IMR-90 (cell line): ENCODE measurements at regions not wholly inside any gene's neighbourhood (a gene's known extent, or its start where the extent isn't known, plus 50 kb on each side); places are given as distances from the start of the nearest gene placed in this dataset.

Experiments used
- ATAC-seq: fragments of 200-7000 bp; cut with Tn5 transposase; 2 replicates; pipeline ENCODE4 v1.9.1; 2020; ENCODE audit warnings: low read depth, mild to moderate bottlenecking, moderate library complexity
- BruUV-seq: library from RNA; stranded (reverse); fragments of 400-500 nt; replicated peaks from 2 replicates; lab custom pipeline; 2021; lab: Mats Ljungman, UMichigan
- CTCF ChIA-PET: fragments of 300-600 bp; formaldehyde crosslinking; extraction: SDS; loops from one replicate; lab custom pipeline; 2021; ENCODE audit warnings: antibody characterized with exemption; lab: Yijun Ruan, JAX
- POLR2A ChIA-PET: fragments of 300-600 bp; sonication (Branson Sonifier 250); formaldehyde crosslinking; loops from one replicate; lab custom pipeline; 2022; ENCODE audit warnings: antibody characterized with exemption; ENCODE audit not compliant: unreplicated experiment; lab: Charles Lee
- DNase-seq: peaks from one replicate; pipeline ENCODE4 v3.0.0; 2013
- H2AFZ ChIP-seq: replicated peaks from 2 replicates; pipeline ENCODE3; 2013; ENCODE audit warnings: low read length, mild to moderate bottlenecking; ENCODE audit not compliant: poor library complexity
- H2AK5ac ChIP-seq: 2 replicates; pipeline ENCODE4 v1.6.1; 2013; ENCODE audit warnings: low read depth, low read length, inconsistent platforms
- H2AK9ac ChIP-seq: replicated peaks from 2 replicates; pipeline ENCODE3; 2013; ENCODE audit warnings: mild to moderate bottlenecking, low read depth, low read length, moderate library complexity; ENCODE audit not compliant: poor library complexity
- H2BK120ac ChIP-seq: 2 replicates; pipeline ENCODE4 v1.6.1; 2013; ENCODE audit warnings: low read depth, low read length, inconsistent platforms
- H2BK15ac ChIP-seq: 3 replicates; pipeline ENCODE4 v1.6.1; 2013; ENCODE audit warnings: low read depth, low read length, inconsistent platforms
- H2BK20ac ChIP-seq: 2 replicates; pipeline ENCODE4 v1.6.1; 2013; ENCODE audit warnings: low read depth, mild to moderate bottlenecking, inconsistent platforms, low read length, moderate library complexity
- H2BK5ac ChIP-seq: 2 replicates; pipeline ENCODE4 v1.6.1; 2013; ENCODE audit warnings: mild to moderate bottlenecking, low read depth, low read length, inconsistent platforms; ENCODE audit not compliant: poor library complexity, severe bottlenecking
- H3K14ac ChIP-seq: replicated peaks from 2 replicates; pipeline ENCODE4 v1.6.1; 2013; ENCODE audit warnings: low read depth, low read length, inconsistent platforms
- H3K18ac ChIP-seq: 2 replicates; pipeline ENCODE4 v1.6.1; 2013; ENCODE audit warnings: low read depth, low read length, control low read depth
- H3K23ac ChIP-seq: 2 replicates; pipeline ENCODE4 v1.6.1; 2013; ENCODE audit warnings: low read depth, low read length, inconsistent platforms
- H3K27ac ChIP-seq: 2 replicates; pipeline ENCODE4 v1.5.1; 2013; ENCODE audit warnings: mild to moderate bottlenecking, control low read depth, low read length; ENCODE audit not compliant: insufficient read depth
- H3K27me3 ChIP-seq: 2 replicates; pipeline ENCODE4 v1.6.1; 2013; ENCODE audit warnings: low read length; ENCODE audit not compliant: control insufficient read depth, insufficient read depth
- H3K36me3 ChIP-seq: 2 replicates; pipeline ENCODE4 v1.6.1; 2013; ENCODE audit warnings: low read length, mixed read lengths; ENCODE audit not compliant: control insufficient read depth, insufficient read depth
- H3K4ac ChIP-seq: 2 replicates; pipeline ENCODE4 v1.6.1; 2013; ENCODE audit warnings: low read depth, low read length, inconsistent platforms
- H3K4me1 ChIP-seq: 2 replicates; pipeline ENCODE4 v1.6.1; 2013; ENCODE audit warnings: low read length, mixed read lengths; ENCODE audit not compliant: control insufficient read depth, insufficient read depth
- H3K4me2 ChIP-seq: 2 replicates; pipeline ENCODE4 v1.6.1; 2013; ENCODE audit warnings: low read depth, mild to moderate bottlenecking, control low read depth, low read length, moderate library complexity
- H3K4me3 ChIP-seq: 2 replicates; pipeline ENCODE4 v1.5.1; 2013; ENCODE audit warnings: low read depth, mild to moderate bottlenecking, control low read depth, low read length, moderate library complexity; ENCODE audit not compliant: insufficient read depth
- H3K56ac ChIP-seq: 2 replicates; pipeline ENCODE4 v1.6.1; 2013; ENCODE audit warnings: low read length, inconsistent platforms; ENCODE audit not compliant: insufficient read depth; ENCODE audit errors: extremely low read depth
- H3K79me1 ChIP-seq, 2 experiments: 2 replicates each; pipeline ENCODE4 v1.6.1; 2013; ENCODE audit warnings: low read length in 2 of 2, inconsistent platforms in 1 of 2, low read depth in 1 of 2
- H3K9ac ChIP-seq: 2 replicates; pipeline ENCODE4 v1.6.1; 2013; ENCODE audit warnings: low read depth, low read length, control low read depth
- H3K9me1 ChIP-seq: 2 replicates; pipeline ENCODE4 v1.6.1; 2013; ENCODE audit warnings: low read length, inconsistent platforms; ENCODE audit not compliant: insufficient read depth
- H3K9me3 ChIP-seq: 2 replicates; pipeline ENCODE4 v1.6.1; 2013; ENCODE audit warnings: low read length; ENCODE audit not compliant: control insufficient read depth, insufficient read depth
- H4K20me1 ChIP-seq: 2 replicates; pipeline ENCODE4 v1.6.1; 2013; ENCODE audit warnings: low read length, inconsistent platforms; ENCODE audit not compliant: insufficient read depth
- H4K5ac ChIP-seq: 2 replicates; pipeline ENCODE4 v1.6.1; 2013; ENCODE audit warnings: mild to moderate bottlenecking, low read depth, low read length, control low read depth
- H4K8ac ChIP-seq, 2 experiments: 2 replicates each; pipeline ENCODE4 v1.6.1; 2013; ENCODE audit warnings: low read depth in 2 of 2, low read length in 2 of 2, control low read depth in 1 of 2, inconsistent platforms in 1 of 2
- H4K91ac ChIP-seq: 2 replicates; pipeline ENCODE4 v1.6.1; 2013; ENCODE audit warnings: low read depth, low read length, inconsistent platforms; ENCODE audit not compliant: insufficient read depth
- BHLHE40 ChIP-seq: fragments of 150-350 bp; IDR thresholded peaks from 2 replicates; pipeline ENCODE4 v1.6.1; 2016; ENCODE audit warnings: mild to moderate bottlenecking, low read depth, low read length
- CEBPB ChIP-seq: IDR thresholded peaks from 2 replicates; pipeline ENCODE4 v1.6.1; 2012; ENCODE audit warnings: low read depth, low read length, improper control_type of control experiment
- CHD1 ChIP-seq: IDR thresholded peaks from 2 replicates; pipeline ENCODE4 v1.6.1; 2012; ENCODE audit warnings: low read depth, low read length, improper control_type of control experiment
- CTCF ChIP-seq: conservative IDR thresholded peaks from 2 replicates; pipeline ENCODE4 v1.5.1; 2012; ENCODE audit warnings: mild to moderate bottlenecking, low read depth, low read length, improper control_type of control experiment
- FOS ChIP-seq: fragments of 150-350 bp; IDR thresholded peaks from 2 replicates; pipeline ENCODE4 v1.6.1; 2016; ENCODE audit warnings: low read depth, low read length
- MAFK ChIP-seq: IDR thresholded peaks from 2 replicates; pipeline ENCODE4 v1.6.1; 2012; ENCODE audit warnings: low read depth, low read length, improper control_type of control experiment
- MAZ ChIP-seq: IDR thresholded peaks from 2 replicates; pipeline ENCODE4 v1.6.1; 2012; ENCODE audit warnings: low read depth, mild to moderate bottlenecking, low read length, improper control_type of control experiment, moderate library complexity, borderline replicate concordance
- MXI1 ChIP-seq: IDR thresholded peaks from 2 replicates; pipeline ENCODE4 v1.6.1; 2012; ENCODE audit warnings: low read depth, mild to moderate bottlenecking, low read length, moderate library complexity, borderline replicate concordance
- NFE2L2 ChIP-seq: fragments of 150-350 bp; IDR thresholded peaks from 2 replicates; pipeline ENCODE4 v1.6.1; 2016; ENCODE audit warnings: low read depth, mild to moderate bottlenecking, low read length
- POLR2A ChIP-seq: IDR thresholded peaks from 2 replicates; pipeline ENCODE4 v1.6.1; 2012; ENCODE audit warnings: mild to moderate bottlenecking, low read depth, low read length
- RAD21 ChIP-seq: IDR thresholded peaks from 2 replicates; pipeline ENCODE4 v1.6.1; 2012; ENCODE audit warnings: low read length, improper control_type of control experiment
- RCOR1 ChIP-seq: IDR thresholded peaks from 2 replicates; pipeline ENCODE4 v1.6.1; 2012; ENCODE audit warnings: mild to moderate bottlenecking, low read length, improper control_type of control experiment; ENCODE audit not compliant: insufficient replicate concordance
- RFX5 ChIP-seq: IDR thresholded peaks from 2 replicates; pipeline ENCODE4 v1.8.0; 2012; ENCODE audit warnings: low read depth, mild to moderate bottlenecking, low read length, moderate library complexity
- SMC3 ChIP-seq: fragments of 150-350 bp; IDR thresholded peaks from 2 replicates; pipeline ENCODE4 v1.6.1; 2016; ENCODE audit warnings: low read depth, mild to moderate bottlenecking, antibody characterized with exemption, low read length, moderate library complexity
- WGBS, 2 experiments: methylation state at CpG; one replicate each; pipeline versions ENCODE4 v1.1.5 to v1.1.7; 2013; ENCODE audit warnings: missing lambda C conversion rate in 2 of 2; ENCODE audit not compliant: insufficient read length in 1 of 2; ENCODE audit errors: extremely low coverage in 2 of 2; 5-methylcytosine and 5-hydroxymethylcytosine counted together
- dilution Hi-C: fragments of 300-500 bp; cut with HindIII; formaldehyde crosslinking; loops from one replicate; pipeline ENCODE4 v1.14.3; 2018; ENCODE audit warnings: low sequenced_read_pairs; ENCODE audit not compliant: unreplicated experiment
- in situ Hi-C: fragments of 300-500 bp; cut with MboI; formaldehyde crosslinking; loops from 3 replicates; pipeline ENCODE4 v1.14.3; 2019; ENCODE audit warnings: low sequenced_read_pairs, inconsistent platforms, mixed read lengths
- intact Hi-C: fragments of 100-400 bp; cut with micrococcal nuclease; formaldehyde crosslinking; loops from 2 replicates; pipeline ENCODE4 v1.10.0; 2022
- TF ChIP-seq, protein P1 (sequence below): fragments of 150-350 bp; IDR thresholded peaks from 2 replicates; pipeline ENCODE4 v1.6.1; 2016; ENCODE audit warnings: low read depth, mild to moderate bottlenecking, low read length, moderate library complexity, borderline replicate concordance
- TF ChIP-seq, protein P2 (sequence below): fragments of 150-350 bp; IDR thresholded peaks from 2 replicates; pipeline ENCODE4 v1.6.1; 2017; ENCODE audit warnings: mild to moderate bottlenecking, antibody characterized with exemption, low read length, low read depth

- Histone ChIP-seq H4K5ac (no peak overlapping the region), H3K9me3 (0 out of 2 replicates have a peak, but pooled peaks cover 3% of the 10 kb centered on the region), H4K20me1 (no peaks in the 10 kb centered on the region), H2BK15ac (no peak overlapping the region), H3K9me1 (no peaks in the 10 kb centered on the region), H4K91ac (no peak overlapping the region), H2AFZ (no peak overlapping the region), H3K36me3 (no peaks in the 10 kb centered on the region), H3K4me3 (no peak overlapping the region), H3K14ac (no peak overlapping the region), H3K4ac (no peak overlapping the region), H3K4me1 (no peaks in the 10 kb centered on the region), H3K4me2 (no peak overlapping the region), H3K56ac (no peak overlapping the region), H2AK5ac (no peak overlapping the region), H2BK120ac (no peak overlapping the region), H3K27me3 (peaks cover 36% of the 10 kb centered on the region), H3K79me1 (no peaks in the 10 kb centered on the region), H3K27ac (no peak overlapping the region), H2AK9ac (no peak overlapping the region), H3K23ac (no peak overlapping the region), H2BK5ac (no peak overlapping the region), H3K9ac (no peak overlapping the region), H2BK20ac (no peak overlapping the region), H4K8ac (no peak overlapping the region), H3K18ac (no peak overlapping the region)
- POLR2A ChIA-PET, result interaction anchor here (0.6 kb wide), 1 partner anchor 158 kb away, joined by 3 read pairs; no protein-coding TSS in a partner anchor
- dilution Hi-C loops, result no loop called here
- no TSS peak for BruUV-seq
- intact Hi-C loops, result loop anchor here (5.0 kb wide), 1 partner anchor 157 kb away; no protein-coding TSS in a partner anchor
- in situ Hi-C loops, result no loop called here
- ATAC-seq, result no peak
- WGBS, 2 experiments, result 97% methylated on average over 6 of the region's 8 CpGs; no CpG with 5 or more reads in 1 of the 2 experiments
- TF ChIP-seq FOS (no peak), NFE2L2 (no peak), RCOR1 (no peak), CTCF (no peak), CHD1 (no peak), POLR2A (no peak), MXI1 (no peak), RAD21 (no peak), MAFK (no peak), RFX5 (no peak), SMC3 (no peak), BHLHE40 (no peak), MAZ (no peak), CEBPB (no peak)
- TF ChIP-seq, protein P1, sequence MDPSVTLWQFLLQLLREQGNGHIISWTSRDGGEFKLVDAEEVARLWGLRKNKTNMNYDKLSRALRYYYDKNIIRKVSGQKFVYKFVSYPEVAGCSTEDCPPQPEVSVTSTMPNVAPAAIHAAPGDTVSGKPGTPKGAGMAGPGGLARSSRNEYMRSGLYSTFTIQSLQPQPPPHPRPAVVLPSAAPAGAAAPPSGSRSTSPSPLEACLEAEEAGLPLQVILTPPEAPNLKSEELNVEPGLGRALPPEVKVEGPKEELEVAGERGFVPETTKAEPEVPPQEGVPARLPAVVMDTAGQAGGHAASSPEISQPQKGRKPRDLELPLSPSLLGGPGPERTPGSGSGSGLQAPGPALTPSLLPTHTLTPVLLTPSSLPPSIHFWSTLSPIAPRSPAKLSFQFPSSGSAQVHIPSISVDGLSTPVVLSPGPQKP, result no peak
- TF ChIP-seq, protein P2, sequence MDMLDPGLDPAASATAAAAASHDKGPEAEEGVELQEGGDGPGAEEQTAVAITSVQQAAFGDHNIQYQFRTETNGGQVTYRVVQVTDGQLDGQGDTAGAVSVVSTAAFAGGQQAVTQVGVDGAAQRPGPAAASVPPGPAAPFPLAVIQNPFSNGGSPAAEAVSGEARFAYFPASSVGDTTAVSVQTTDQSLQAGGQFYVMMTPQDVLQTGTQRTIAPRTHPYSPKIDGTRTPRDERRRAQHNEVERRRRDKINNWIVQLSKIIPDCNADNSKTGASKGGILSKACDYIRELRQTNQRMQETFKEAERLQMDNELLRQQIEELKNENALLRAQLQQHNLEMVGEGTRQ, result no peak
- no peak for DNase-seq
- CTCF ChIA-PET, result no interaction called here
Measured at GRCh38 chr6:44634321-44634720, 246.8 kb downstream of the CDC5L start.
